ENCODE measurements at regions not wholly inside any gene's neighbourhood (a gene's known extent, or its start where the extent isn't known, plus 50 kb on each side); places are given as distances from the start of the nearest gene placed in this dataset.

- peak; percentile 24 for DNase-seq
- Histone ChIP-seq H3K27me3 (no peaks in the 10 kb centered on the region), H3K36me3 (no peaks in the 10 kb centered on the region), H3K4me1 (peaks cover 24% of the 10 kb centered on the region), H3K9me3 (no peaks in the 10 kb centered on the region; the same call in 1 of the 2 replicates), H3K4me3 (ENCODE audit: low read depth, low read length) (no peak overlapping the region)
- no peak for TF ChIP-seq CTCF (IDR thresholded peaks at IDR 0.05; ENCODE audit: low read depth, low read length)
These were observed 94.7 kb downstream of the PLXNA1 start for GRCh38 chr3:127077505-127078064.

GRCh38 chr3:127078626-127079025, 95.7 kb downstream of the PLXNA1 start:
- Histone ChIP-seq H3K27me3 (no peaks in the 10 kb centered on the region), H3K36me3 (no peaks in the 10 kb centered on the region), H3K9me3 (no peaks in the 10 kb centered on the region; the same call in 1 of the 2 replicates), H3K4me1 (peaks cover 14% of the 10 kb centered on the region), H3K4me3 (ENCODE audit: low read depth, low read length) (no peak overlapping the region)
- DNase-seq = peak; percentile 4
- TF ChIP-seq CTCF (IDR thresholded peaks at IDR 0.05; ENCODE audit: low read depth, low read length) = no peak

DNA sequence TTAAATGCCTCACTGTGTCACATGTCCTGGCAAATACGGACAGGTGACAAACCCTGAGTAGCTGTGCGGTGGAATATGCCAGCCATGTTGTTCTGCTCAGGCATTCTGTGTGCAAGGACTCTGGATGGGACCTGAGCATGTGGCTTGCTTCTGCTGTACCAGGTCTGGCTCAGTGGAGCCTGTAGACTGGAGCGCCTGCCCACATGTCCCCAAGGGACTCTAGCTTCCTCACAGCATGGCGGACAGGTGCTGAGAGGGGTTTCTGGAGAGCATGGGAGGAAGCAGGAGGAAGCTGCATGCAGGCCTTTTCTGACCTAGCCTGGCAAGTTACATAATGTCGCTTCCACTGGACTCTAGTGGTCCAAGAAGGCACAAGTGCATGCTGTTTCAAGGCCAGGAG, 96.3 kb downstream of the PLXNA1 start:
- Histone ChIP-seq H3K9me3 (no peaks in the 10 kb centered on the region; the same call in 1 of the 2 replicates), H3K4me1 (peaks cover 9% of the 10 kb centered on the region), H3K27me3 (no peaks in the 10 kb centered on the region), H3K4me3 (ENCODE audit: low read depth, low read length) (no peak overlapping the region), H3K36me3 (no peaks in the 10 kb centered on the region)
- no peak for TF ChIP-seq CTCF (IDR thresholded peaks at IDR 0.05; ENCODE audit: low read depth, low read length)
- DNase-seq = no peak

- Histone ChIP-seq H3K36me3 (no peaks in the 10 kb centered on the region), H3K27me3 (no peaks in the 10 kb centered on the region), H3K4me3 (ENCODE audit: low read depth, low read length) (no peak overlapping the region), H3K9me3 (no peaks in the 10 kb centered on the region; the same call in 1 of the 2 replicates), H3K4me1 (no peaks in the 10 kb centered on the region; the same call in none of the 2 replicates)
- no peak for TF ChIP-seq CTCF (IDR thresholded peaks at IDR 0.05; ENCODE audit: low read depth, low read length)
- peak; percentile 4 for DNase-seq
These were observed 98.2 kb downstream of the PLXNA1 start for GRCh38 chr3:127081001-127081720.

- no peaks in the 10 kb centered on the region for H3K27me3 ChIP-seq
- H3K36me3 ChIP-seq = no peaks in the 10 kb centered on the region
- H3K4me1 ChIP-seq = no peaks in the 10 kb centered on the region; the same call in none of the 2 replicates
- DNase-seq = no peak
- TF ChIP-seq CTCF (IDR thresholded peaks at IDR 0.05; ENCODE audit: low read depth, low read length) = no peak
- H3K4me3 ChIP-seq (ENCODE audit: low read depth, low read length) = no peak overlapping the region
- H3K9me3 ChIP-seq = no peaks in the 10 kb centered on the region
These were observed 99.2 kb downstream of the PLXNA1 start for GRCh38 chr3:127082066-127082465.

DNA sequence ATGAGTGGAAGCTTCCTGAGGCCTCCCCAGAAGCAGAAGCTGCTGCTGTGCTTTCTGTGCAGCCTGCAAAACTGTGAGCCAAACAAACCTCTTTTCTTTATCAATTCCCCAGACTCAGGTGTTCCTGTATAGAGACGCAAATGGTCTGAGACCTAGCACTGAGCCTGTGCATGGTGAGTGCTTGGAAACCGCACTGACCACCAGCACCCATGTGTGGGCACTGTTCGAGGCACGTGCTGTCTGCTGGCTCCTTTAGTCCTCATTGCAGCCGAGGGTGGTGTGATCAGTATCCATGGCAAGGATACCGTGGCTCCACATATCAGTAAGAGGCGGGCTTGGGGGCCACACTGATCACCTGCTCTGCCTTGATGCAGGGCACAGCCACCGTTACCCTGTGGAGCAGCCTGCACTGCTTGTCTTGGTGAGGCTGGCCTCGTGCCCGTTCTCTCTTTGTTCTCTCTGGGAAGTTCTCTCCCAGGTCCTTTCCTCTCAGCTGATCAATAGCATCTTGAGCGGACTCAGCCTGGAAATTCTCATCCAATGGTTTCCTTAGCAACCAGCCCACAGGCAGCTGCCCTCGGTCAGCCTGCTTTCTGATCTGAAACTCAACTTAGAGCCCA, 101.0 kb downstream of the PLXNA1 start:
- Histone ChIP-seq H3K27me3 (no peaks in the 10 kb centered on the region), H3K4me3 (ENCODE audit: low read depth, low read length) (no peak overlapping the region), H3K9me3 (no peaks in the 10 kb centered on the region), H3K36me3 (no peaks in the 10 kb centered on the region), H3K4me1 (peaks cover 5% of the 10 kb centered on the region)
- DNase-seq = peak; percentile 4
- TF ChIP-seq CTCF (IDR thresholded peaks at IDR 0.05; ENCODE audit: low read depth, low read length) = no peak

Measured in BE2C (cell line).